ENCODE measurements at regions not wholly inside any gene's neighbourhood (a gene's known extent, or its start where the extent isn't known, plus 50 kb on each side); places are given as distances from the start of the nearest gene placed in this dataset.
"Not testable (repeated sequence)": the region's sequence is repeated elsewhere in the genome, so short reads cannot be mapped to it uniquely, and the experiment has no call there.

GRCh38 chr1:30450818-30451233 lies 272.6 kb downstream of the MATN1 start:
- DNase-seq = no peak

DNA sequence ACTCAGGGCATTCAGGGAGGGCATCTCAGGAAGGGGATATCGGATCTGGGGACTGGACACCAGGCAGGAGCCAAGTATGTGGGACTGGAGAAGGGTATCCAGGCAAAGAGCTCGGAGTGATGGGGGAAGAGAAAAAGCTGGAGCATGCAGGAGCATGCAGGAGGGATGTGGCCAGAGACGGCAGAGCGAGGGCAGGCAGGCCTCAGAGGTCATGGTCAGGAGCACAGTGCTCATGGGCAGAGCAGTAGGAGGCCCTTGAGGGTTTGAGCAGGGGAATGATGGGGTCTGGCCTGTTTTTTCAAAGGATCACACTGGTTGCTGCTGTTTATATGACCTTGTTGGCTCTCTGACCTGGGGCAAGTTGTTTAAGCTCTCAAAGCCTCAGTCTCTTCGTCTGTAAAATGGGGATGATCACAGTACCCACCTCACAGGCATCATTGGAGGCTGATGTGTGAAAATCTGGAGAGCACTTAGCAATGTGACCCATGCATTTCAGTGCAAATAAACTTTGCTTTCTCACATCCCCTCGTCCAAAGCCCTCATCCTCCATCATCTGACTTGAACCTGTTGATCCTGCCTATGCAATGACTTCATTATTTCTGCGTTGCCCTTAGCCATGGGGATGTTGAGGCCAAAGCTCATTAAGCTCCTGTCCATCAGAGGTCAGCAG lies 273.1 kb downstream of the MATN1 start:
- DNase-seq = no peak

- DNase-seq = no peak
Observed at GRCh38 chr1:30449428-30450147, 273.8 kb downstream of the MATN1 start.

DNA sequence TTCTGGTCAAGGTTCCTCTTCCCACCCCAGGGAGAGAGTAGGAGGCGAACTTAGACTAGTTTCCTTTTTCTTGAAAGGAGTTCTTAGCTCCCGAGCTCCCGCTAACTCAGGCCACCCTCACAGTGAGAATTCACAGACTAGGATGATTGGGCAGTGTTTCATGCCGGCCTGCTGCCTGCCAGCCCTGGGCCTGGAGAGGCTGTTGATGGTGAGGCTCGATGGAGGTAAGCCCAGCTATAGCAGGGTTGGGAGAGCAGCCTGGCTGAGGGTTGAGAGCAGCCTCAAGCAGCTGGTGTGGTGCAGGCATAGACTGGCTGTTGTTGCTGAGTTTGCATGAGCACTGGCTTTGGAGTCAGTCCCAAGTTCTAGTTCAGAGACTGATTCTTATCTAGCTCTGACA lies 274.4 kb downstream of the MATN1 start:
- no peak for DNase-seq

- no peak for DNase-seq
Observed at GRCh38 chr1:30447701-30448100, 275.7 kb downstream of the MATN1 start.

DNA sequence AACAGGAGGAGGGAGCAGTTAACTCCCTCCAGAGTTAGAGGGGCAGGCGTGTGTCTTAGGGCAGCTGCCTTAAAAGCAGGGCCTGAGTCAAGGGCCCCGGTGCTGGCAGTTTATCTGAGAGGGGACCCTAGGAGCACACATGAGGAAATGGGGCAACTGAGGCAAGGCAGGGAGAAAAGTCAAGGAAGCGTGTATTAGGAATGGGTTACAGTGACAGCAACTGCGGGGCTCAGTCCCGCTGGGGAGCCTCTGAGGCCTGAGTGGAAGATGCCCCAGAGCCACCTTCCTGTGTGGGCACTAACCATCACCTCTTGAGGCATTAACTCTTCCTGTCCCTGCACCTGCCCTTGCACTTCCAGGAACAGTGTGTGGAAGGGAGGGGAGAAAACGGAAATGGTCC lies 276.3 kb downstream of the MATN1 start:
- no peak for DNase-seq

GRCh38 chr1:30446508-30446907 lies 276.9 kb downstream of the MATN1 start:
- no peak for DNase-seq

- DNase-seq = no peak
Observed at GRCh38 chr1:30446095-30446494, 277.3 kb downstream of the MATN1 start.

- DNase-seq = no peak
Observed at GRCh38 chr1:30445449-30445848, 277.9 kb downstream of the MATN1 start.

DNA sequence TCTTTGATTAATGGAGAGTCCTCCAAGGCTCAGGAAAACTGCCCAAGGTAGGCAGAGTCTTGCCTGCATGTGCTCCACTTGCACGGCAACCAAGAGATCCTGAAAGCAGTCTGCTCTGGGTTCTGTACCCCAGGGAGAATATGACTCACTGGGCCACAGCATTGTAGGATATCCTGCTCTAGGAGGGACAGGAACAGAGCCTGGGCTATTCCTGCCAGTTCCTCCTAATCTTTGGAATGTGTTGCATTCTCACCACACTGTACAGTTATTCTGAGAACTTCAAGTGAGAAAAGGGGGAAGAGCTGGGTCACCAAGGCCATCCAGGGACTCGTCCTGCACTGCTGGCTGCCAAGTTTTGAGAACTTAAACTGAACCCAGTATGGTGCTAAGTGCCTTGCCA lies 278.5 kb downstream of the MATN1 start:
- DNase-seq = no peak

- no peak for DNase-seq
Observed at GRCh38 chr1:30444401-30444800, 279.0 kb downstream of the MATN1 start.

- not testable (repeated sequence) for DNase-seq
Observed at GRCh38 chr1:30438274-30438673, 285.1 kb downstream of the MATN1 start.

GRCh38 chr1:30437059-30437576 lies 286.3 kb downstream of the MATN1 start:
- no peak for DNase-seq

DNA sequence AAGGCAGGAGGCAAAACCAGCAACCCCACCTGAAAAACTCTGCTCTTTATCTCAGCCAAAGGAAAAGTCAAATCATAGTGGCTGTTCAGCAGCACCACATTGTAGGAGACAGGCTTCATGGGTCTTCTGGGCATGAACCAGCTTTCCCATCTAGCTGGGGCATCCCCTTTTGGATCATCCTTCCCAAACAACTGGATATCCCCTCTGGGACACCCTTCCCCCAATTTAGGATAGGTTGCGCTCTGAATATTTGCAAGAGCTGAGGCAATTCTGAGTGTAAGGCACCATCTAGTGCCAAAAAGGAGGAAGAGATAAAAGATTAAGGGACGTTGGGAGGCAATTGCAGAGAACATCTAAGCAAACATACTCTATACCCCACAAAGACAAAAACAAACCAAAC lies 295.8 kb downstream of the MATN1 start:
- DNase-seq = no peak

DNA sequence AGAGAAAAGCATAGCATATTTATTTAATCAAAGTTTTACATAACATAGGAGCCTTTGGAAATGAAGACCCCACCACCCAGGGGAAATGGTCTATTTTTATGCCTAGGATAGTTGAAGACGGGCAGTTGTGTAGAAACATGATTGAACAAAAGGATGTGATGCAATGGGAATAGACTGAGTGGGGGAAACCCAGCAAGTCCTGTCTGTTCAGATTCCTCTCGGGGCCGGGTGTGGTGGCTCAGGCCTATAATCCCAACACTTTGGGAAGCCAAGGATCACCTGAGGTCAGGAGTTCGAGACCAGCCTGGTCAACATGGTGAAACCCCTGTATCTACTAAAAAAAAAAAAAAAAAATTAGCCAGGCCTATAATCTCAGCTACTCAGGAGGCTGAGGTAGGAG lies 298.3 kb downstream of the MATN1 start:
- no peak for DNase-seq

- DNase-seq = no peak
Observed at GRCh38 chr1:30423570-30423969, 299.8 kb downstream of the MATN1 start.

- no peak for DNase-seq
Observed at GRCh38 chr1:30422251-30422650, 301.1 kb downstream of the MATN1 start.

- DNase-seq = no peak
Observed at GRCh38 chr1:30420519-30421050, 302.8 kb downstream of the MATN1 start.

DNA sequence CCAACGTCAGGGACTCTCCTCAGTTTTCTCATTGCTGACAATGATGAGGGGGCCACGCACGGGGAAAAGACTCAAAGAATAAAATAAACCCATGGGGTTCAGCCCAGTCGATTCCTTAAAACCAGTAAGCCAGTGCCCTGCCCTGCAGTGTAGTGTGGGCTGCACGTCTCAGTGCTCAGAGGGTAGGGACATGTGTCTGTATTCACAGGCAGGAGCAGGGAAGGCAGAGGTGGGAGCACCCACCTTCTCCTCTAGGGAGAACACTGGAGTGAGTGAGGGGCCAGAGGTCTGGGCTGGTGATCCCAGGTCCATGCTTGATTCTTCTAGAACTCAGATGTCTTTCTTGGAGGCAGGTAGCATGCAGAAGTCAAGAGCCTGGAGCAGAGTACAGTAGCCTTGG lies 303.6 kb downstream of the MATN1 start:
- no peak for DNase-seq

- DNase-seq = no peak
Observed at GRCh38 chr1:30418939-30419720, 304.3 kb downstream of the MATN1 start.

GRCh38 chr1:30418061-30418938 lies 305.1 kb downstream of the MATN1 start:
- DNase-seq = no peak

GRCh38 chr1:30417701-30418046 lies 305.7 kb downstream of the MATN1 start:
- no peak for DNase-seq

All from NCI-H187 (cell line).